ENCODE measurements at regions not wholly inside any gene's neighbourhood (a gene's known extent, or its start where the extent isn't known, plus 50 kb on each side); places are given as distances from the start of the nearest gene placed in this dataset.
"Not testable (repeated sequence)": the region's sequence is repeated elsewhere in the genome, so short reads cannot be mapped to it uniquely, and the experiment has no call there.

DNA sequence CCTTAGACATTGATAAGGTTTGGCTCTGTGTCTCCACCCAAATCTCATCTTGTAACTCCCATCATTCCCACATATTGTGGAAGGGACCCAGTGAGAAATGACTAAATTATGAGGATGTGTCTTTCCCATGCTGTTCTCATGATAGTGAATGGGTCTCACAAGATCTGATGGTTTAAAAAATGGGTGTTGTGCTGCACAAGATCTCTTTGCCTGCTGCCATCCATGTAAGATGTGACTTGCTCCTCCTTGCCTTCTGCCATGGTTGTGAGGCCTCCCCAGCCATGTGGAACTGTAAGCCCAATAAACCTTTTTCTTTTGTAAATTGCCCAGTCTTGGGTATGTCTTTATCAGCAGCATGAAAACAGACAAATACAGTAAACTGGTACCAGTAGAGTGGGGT is 206.1 kb upstream of the KCND2 start:
- not testable (repeated sequence) for DNase-seq (ENCODE audit: low spot score)

DNA sequence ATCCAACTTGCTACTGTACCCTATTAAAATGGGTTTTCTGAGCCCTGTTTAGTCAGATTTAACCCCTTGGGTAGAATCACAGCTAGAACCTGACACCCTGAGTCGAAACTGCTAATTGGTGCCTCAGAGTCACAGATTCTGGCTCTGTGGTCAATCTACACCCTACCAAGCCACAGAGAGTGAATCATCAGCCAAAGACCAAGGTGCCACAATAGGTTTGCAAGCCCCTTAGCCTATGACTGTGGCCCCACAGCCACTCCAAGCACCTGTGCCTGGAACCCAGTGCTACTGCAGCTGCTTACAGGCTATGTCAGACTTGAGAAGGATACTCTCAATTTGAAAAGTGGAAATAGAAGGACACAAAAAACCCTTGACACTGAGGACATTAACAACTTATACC is 202.8 kb upstream of the KCND2 start:
- DNase-seq (ENCODE audit: low spot score) = no peak

DNA sequence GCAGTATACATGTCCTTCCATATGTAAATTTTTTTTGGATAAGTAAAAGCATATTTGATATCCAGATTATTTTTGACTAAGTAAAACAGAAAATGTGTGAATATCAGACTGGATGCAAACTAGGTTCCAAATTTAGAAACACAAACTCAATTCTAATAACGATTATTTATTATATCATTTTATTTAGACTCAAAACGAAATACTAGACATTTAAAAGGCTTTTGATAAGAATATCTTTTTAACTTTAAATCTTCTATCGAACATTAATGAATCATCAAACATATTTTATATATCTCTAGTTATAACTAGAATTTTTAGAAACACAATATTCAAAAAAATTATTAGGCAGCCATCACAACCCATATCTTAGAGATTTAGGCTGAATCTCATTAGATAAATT is 195.2 kb upstream of the KCND2 start:
- no peak for DNase-seq (ENCODE audit: low spot score)

DNA sequence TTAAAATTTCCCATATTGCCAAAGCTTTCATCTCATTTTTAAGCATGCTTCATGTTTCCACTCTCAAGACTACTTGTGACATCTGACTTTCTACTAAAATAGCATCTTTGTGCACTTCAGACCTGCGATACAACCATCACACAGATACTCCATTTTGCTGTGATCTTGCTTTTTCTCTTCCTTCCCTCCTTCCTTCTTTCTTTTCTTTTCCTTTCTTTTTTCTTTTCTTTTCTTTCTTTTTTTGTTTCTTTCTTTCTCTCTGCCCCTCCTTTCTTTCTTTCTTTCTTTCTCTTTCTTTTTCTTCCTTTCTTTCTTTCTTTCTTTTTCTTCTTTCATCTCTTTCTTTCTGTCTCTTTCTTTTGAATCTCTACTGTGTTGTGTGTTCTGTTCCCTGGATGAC is 194.0 kb upstream of the KCND2 start:
- DNase-seq (ENCODE audit: low spot score) = no peak

DNA sequence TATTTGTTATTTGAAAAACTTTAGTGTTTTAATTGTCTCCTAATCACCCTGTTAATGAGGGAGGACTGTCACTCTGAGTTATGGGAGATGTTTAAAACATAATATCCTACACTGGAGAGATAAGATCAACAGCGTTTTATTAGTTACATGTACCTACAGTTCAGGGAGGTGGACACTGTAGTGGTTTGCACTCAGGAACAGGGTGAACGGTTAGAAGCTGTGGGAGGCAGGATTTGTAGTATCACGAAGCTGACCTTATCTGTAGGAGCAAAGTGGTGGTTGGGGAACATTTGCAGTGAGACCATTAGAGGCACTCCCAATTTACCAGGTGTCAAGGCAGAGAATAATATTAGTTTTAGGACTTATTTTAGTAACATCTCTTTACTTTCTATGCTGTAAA is 193.3 kb upstream of the KCND2 start:
- no peak for DNase-seq (ENCODE audit: low spot score)

DNA sequence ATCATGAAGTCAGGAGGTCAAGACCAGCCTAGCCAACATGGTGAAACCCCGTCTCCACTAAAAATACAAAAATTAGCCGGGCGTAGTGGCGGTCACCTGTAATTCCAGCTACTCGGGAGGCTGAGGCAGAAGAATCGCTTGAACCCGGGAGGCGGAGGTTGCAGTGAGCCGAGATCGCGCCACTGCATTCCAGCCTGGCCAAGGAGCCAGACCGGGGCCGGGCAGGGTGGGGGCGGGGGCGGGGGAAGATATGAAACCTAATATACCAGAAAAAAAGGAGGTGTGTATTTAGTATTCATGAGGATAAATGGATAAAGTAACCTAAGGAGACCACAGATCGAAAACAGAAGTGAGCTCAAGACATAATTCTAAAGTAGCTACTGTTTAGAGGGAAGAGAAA is 186.5 kb upstream of the KCND2 start:
- DNase-seq (ENCODE audit: low spot score) = not testable (repeated sequence)

DNA sequence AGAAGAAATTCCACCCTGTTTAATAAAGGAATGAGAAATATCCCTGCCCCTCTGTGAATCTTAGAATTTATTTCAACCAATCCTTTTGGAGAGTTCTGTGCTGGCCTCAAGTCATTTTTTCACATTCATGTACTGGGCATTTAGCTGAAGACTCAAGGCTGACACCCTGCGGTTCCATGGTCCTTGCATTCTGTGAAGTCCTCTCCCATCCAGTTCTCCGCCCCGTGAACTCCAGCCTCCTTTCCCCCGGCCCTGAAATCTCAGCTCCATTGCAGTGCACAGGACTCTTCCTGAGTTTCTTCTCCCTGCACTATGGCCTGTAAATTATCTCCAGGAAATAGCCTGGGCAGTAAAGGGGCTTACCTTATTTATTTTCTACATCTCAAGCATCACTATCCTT is 183.0 kb upstream of the KCND2 start:
- no peak for DNase-seq (ENCODE audit: low spot score)

DNA sequence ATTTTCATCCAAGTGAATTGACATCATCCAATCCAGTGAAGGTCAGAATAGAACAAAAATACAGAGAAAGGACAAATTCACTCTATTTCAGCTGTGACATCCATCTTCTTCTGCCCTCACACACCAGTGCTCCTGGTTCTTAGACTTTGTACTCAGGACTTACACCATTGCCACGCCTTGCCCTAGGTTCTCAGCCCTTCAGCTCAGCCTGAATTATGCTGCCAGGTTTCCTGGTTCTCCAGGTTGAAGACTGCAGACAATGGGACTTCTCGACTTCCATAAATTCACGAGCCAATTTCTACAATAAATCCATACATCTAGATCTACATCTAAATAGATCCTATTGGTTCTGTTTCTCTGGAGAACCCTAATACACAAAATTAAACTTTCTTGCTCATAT is 181.2 kb upstream of the KCND2 start:
- DNase-seq (ENCODE audit: low spot score) = no peak

DNA sequence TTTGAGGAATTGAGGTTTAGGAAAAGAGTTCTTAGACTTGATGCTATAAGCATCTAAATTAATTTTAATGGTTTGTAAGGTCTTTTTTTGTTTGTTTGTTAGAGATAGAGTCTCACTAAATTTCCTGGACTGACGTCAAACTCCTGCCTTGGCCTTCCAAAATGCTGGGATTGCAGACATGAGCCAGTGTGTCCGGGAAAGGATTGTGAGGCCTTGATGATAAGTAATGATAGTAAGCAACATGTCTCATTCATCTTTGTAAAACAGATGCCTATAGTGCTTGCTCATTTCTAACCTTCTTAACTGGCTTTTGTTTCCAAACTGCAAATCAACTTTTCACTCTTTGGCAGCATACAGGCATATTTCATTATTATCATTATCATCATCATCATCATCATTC is 176.0 kb upstream of the KCND2 start:
- no peak for DNase-seq (ENCODE audit: low spot score)

DNA sequence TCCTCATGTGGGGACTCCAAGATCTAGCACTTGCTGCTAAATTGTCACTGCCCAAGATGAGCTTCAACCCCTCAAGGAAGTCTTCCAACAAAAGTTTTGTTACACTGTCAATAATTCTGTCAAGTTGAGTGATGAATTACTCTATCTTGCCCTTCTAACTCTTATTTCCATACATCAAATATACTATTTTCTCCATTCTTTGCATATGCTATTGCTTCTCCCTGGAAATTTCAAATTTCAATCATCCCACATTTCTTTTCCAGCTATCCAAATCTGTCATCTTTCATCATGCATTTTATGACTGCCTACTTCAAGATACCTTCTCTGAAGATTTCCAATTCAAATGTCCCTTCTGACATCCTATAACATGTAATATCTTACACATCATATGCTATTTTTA is 175.2 kb upstream of the KCND2 start:
- DNase-seq (ENCODE audit: low spot score) = no peak

DNA sequence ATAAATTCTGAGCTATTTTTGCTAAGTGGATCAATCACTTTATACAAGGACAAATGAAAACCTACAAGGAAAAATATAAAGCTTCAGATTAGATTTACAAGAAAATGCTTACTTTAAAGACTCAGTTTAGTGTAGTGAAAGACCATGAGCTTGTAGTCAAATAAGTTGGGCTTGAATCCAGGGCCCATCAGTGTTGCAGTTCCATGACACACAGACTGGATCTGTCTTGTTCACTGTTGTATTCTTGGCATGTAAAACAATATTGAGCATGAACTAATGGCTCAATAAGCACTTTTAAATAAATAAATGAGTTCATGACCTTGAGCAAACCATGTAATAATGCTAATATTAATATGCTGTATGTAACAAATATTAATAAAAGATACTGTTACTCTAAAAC is 164.6 kb upstream of the KCND2 start:
- DNase-seq (ENCODE audit: low spot score) = no peak

DNA sequence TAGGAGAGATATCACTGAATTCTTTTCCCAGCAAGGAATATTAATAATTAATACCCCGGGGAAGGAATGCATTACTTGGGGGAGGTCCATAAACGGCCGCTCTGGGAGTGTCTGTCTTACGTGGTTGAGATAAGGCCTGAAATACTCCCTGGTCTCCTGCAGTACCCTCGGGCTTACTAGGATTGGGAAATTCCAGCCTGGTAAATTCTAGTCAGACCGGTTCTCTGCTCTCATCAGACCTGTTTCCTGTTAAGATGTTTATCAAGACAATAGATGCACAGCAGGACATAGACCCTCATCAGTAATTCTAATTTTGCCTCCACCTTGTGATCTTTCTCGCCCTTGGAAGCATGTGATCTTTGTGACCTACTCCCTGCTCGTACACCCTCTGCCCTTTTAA is 162.8 kb upstream of the KCND2 start:
- DNase-seq (ENCODE audit: low spot score) = no peak

DNA sequence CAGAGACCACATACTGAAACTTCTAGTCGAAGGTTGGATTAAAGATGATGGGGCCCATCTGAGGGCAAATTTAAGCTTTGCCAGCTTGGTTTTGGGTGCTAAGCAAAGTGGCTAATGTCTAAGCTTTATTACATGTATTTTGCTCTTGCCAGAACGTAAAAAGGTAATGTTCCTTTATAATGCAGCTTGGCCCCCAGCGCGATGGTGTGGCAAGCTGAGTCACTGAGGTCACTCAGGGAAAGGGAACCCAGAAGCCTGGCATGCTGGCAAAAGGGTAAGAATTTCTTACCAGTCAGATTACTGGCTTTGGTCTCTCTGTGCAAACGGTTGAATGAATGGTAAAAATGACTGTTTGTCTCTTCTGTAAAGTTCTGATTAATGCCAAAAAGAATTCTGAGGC is 158.3 kb upstream of the KCND2 start:
- no peak for DNase-seq (ENCODE audit: low spot score)

DNA sequence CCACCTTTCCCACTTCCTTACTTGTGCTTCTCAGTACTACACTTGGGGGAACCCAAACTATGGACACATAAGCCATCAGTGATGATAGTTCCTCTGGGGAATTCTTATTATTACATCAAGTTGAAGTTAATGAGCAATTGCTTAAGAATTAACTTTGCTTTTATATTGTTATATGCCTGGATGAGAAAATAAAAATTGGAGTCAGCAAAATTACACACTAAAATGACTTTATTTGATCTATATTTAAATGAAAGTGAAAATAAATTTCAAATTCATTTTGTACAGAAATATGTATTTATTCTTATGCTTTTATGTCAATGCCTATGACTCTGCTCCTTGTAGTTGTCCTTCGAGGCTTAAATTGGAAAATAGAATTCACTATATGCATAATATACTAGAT is 149.4 kb upstream of the KCND2 start:
- DNase-seq (ENCODE audit: low spot score) = no peak

DNA sequence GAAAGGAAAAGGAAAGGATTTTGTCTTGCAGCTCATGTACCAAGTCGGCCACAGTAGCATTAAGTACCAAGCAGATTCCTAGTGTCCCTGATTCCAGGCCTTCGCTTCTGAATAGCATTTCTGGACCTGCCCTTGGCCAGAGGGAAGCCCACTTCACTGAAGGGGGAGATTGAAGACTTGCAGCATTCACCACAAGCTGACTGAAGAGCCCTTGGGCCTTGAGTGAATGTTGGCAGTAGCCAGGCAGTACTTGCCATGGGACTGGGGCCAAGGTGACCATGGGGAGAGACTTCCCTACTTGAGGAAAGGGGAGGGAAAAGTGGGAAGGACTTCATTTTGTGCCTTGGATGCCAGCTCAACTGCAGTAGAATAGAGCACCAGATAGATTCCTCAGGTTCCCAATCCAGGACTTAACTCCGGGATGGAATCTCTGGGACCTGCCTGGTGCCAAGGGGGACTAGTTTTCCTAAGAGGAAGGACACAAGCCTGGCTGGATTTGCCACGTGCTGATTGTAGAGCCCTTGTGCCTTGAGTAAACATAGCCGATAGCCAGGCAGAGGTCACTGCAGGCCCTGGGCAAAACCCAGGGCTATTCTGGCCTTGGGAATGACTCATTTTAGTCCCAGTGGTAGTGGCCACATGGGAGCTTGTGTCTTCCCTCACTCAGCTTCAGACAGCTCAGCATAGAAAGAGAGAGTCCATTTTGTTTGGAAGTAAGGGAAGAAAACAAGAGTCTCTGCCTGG is 141.7 kb upstream of the KCND2 start:
- DNase-seq (ENCODE audit: low spot score) = no peak

DNA sequence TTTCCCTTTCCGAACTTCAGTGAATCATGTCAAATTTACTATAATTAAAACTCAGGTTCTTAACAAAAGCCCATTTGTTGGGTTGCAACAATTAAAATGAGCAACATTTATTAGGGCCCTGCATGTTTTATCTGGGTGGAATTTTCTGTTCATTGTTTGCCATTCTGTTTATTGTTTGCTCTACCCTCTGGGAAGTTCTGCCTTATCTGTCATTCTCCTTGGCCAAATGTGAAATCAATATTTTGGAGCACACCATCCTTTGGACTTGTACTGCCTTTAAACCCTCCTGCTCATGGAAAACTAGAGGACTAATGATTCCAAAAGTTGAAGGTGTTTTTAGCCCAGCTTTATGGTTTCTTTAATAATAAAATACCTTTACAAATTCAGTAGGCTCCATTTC is 134.5 kb upstream of the KCND2 start:
- DNase-seq (ENCODE audit: low spot score) = no peak

DNA sequence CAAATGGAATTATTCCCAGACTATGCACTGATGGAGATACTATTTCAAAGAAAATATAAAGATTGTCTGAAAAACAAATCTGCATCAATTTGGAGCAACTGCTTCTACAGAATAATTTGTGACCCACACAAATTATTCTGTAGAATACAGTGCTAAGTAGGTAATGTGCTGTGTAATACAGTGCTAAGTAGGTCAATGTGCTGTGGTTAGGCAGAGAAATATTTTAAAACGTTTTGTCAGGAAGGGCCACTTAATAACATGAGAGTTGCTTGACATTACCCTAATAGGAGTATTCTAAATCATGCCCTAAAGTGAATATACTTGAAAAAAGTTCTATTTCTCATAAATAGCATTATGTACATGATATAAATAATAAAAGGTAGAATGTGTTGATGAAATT is 116.5 kb upstream of the KCND2 start:
- no peak for DNase-seq (ENCODE audit: low spot score)

DNA sequence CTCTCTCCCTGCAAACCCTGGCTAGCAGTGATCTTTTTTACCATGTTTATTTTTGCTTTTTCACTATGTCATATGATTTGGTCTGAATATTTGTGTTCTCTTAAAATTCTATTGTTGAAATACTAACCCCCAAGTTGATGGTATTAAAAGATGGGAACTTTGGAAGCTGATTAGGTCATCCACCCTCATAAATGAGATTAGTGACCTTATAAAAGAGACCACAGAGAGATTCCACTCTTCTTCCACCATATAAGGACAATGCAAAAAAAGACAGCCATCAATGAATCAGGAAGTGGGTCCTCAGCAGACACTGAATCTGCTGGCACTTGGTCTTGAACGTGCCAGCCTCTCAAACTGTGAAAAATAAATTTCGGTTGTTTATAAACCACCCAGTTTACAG is 112.8 kb upstream of the KCND2 start:
- DNase-seq (ENCODE audit: low spot score) = no peak

DNA sequence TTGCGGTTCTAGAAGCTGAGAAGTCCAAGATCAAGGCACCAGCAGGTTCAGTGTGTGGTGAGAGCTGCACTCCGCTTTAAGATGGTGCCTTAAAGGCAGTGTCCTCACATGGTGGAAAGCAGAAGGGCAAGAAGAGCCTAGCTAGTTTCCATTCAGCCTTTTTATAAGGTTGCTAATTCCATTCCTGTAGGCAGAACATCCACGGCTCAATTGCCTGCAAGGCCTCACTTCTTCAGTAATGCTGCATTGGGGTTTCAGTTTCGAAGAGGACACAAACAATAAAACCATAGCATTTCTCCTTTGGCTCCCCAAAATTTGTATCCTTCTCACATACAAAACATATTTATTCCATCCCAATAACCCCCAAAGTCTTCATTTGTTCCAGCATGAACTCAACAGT is 109.5 kb upstream of the KCND2 start:
- no peak for DNase-seq (ENCODE audit: low spot score)

DNA sequence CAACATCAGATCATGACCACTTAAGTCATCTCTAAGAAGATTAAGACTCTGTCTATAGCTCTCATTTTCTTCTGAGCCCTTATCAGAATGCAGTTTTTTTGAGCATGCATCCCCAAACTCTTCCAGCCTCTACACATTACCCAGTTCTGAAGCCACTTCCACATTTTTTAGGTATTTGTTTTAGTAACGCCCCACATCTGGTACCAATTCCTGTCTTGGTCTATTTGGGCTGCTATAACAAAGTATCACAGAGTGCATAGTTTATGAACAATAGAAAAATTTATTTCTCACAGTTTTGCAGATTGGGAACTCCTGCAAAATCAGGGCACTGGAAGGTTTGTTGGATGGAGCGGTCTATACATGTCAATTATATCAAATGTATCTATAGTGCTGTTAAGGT is 107.7 kb upstream of the KCND2 start:
- no peak for DNase-seq (ENCODE audit: low spot score)

DNA sequence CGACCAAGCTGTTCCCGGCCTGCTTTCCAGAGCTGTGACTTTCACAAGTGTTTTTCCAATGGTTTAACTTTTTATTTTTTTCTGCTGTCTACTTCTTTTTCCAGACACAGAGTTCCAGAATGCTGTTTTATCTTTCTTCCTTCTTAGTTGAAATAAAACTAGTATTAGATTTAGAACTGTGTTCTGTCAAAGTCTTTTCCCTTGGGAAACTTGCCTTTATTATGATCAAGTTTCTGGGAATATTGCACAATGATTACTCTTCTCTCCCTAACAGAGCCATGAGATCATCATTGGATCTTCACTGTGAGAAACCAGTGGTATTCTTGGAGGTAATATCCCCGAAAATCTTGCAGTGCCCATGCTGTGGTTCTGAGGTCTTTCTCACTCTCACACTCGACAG is 104.9 kb upstream of the KCND2 start:
- peak; percentile 54 for DNase-seq (ENCODE audit: low spot score)

DNA sequence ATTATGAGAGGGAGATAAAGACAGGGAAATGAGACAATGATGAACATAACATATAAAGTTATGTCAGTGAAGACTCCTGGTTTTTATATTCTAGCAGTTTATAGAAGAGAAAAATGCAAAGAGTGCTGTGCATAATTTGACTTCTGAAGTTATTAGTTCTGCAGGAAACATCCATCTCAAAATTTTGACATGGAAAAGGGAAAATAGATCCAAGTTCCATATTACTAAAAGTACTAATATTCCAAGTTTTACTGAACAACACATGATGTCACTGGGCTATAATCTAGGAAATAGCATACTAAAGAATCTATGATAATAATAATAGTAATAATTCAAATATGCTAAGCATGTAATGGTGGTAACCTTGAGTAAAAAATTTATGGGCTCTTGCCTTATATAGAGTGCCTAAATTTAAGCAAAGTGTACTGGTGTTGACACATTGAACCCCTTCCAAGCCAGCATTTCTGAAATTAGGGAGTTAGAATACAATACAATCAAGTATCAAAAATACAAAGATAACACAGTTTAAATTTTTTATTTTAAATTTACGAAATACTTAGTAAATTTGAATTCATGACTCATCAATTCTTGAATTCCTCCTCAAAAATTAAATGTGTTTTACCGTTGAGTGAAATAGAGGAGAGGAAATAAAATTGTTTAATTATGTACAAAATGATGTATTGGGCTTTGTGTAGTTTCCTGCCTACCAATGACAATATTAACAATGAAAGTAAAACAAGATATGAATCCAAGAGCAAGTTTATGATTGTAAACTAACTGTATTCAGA is 102.8 kb upstream of the KCND2 start:
- no peak for DNase-seq (ENCODE audit: low spot score)

DNA sequence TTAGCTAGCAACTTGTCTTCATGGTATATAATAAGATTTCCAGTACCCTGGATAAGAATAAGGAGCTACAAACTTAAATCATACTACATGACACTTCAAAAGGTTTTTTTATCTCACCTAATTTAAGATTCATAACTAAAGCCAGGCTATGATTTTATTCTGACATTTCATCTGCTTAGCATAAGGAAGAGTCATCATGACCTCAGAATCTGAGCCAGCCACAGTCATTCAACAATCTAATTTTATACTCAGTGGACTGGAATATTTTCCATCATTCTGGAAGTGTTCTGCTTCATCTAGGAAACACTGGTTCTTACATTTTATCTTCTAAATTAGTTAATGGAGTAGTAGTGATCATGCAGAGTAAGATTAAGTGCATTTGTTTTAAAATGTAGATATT is 102.1 kb upstream of the KCND2 start:
- peak; percentile 37 for DNase-seq (ENCODE audit: low spot score)

DNA sequence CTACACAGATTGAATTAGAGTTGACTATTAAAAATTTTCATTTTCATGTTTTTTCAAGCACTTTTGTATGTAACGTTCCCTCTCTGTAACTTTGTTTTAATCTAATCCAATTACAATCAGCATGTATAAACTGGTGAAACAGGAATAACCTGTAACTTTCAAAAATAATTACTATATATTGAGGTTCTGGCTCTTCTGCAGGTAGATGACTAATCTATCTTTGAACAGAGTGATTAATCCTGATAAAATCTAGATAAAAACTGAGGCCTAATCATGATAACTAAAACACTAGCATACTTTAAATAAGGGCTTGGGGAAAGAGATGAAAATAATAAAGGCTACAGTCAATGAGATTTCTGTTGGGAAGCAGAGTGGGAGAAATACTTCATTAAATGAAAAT is 101.6 kb upstream of the KCND2 start:
- no peak for DNase-seq (ENCODE audit: low spot score)

All from umbilical cord (tissue), 1 donor.